Posterior vena cava (tissue), 2 donors: ENCODE measurements at regions not wholly inside any gene's neighbourhood (a gene's known extent, or its start where the extent isn't known, plus 50 kb on each side); places are given as distances from the start of the nearest gene placed in this dataset.

Experiments
- DNase-seq: peaks from one replicate; pipeline ENCODE4 v3.0.0-alpha.2; 2020; ENCODE audit warnings: low spot score
- intact Hi-C, 2 donors: fragments of 100-400 bp; cut with DNase I; formaldehyde crosslinking; loops; one replicate each; pipeline versions ENCODE4 v1.14.1 to v1.14.2; 2022 to 2023
- donor health status: DM: yes; HTN: yes; CAD: no.
- donor health status: DM: yes; HTN: yes; CAD: no.

- intact Hi-C loops = no loop called here
- no peak for DNase-seq
These were observed 276.4 kb downstream of the CDK5RAP2 start for GRCh38 chr9:120303519-120303918.

GRCh38 chr9:120299785-120300184 is 280.2 kb downstream of the CDK5RAP2 start:
- no peak for DNase-seq
- intact Hi-C loops = no loop called here

- no peak for DNase-seq
- intact Hi-C loops = loop anchor here in 1 of 2 donors (5.0 kb wide), 1 partner anchor 627 kb away; no protein-coding TSS in a partner anchor
These were observed 286.0 kb downstream of the CDK5RAP2 start for GRCh38 chr9:120294003-120294402.

- no peak for DNase-seq
- intact Hi-C loops = loop anchor here in 1 of 2 donors (5.0 kb wide), 1 partner anchor 625 kb away; no protein-coding TSS in a partner anchor
These were observed 287.4 kb downstream of the CDK5RAP2 start for GRCh38 chr9:120292606-120293005.

GRCh38 chr9:120291050-120291449 is 288.9 kb downstream of the CDK5RAP2 start:
- intact Hi-C loops = loop anchor here in 1 of 2 donors (5.0 kb wide), 1 partner anchor 624 kb away; no protein-coding TSS in a partner anchor
- DNase-seq = no peak

GRCh38 chr9:120289990-120290975 is 289.7 kb downstream of the CDK5RAP2 start:
- no peak for DNase-seq
- intact Hi-C loops = loop anchor here in 1 of 2 donors (5.0 kb wide), 1 partner anchor 623 kb away; no protein-coding TSS in a partner anchor

GRCh38 chr9:120289098-120289497 is 290.9 kb downstream of the CDK5RAP2 start:
- intact Hi-C loops = no loop called here

GRCh38 chr9:120286530-120286929 is 293.4 kb downstream of the CDK5RAP2 start:
- DNase-seq = no peak
- intact Hi-C loops = no loop called here

More at GRCh38 chr9:120289098-120289497, 290.9 kb downstream of the CDK5RAP2 start:
- no peak for DNase-seq

GRCh38 chr9:120284821-120285220 is 295.1 kb downstream of the CDK5RAP2 start:
- no peak for DNase-seq
- intact Hi-C loops = no loop called here

- intact Hi-C loops = no loop called here
These were observed 298.3 kb downstream of the CDK5RAP2 start for GRCh38 chr9:120281665-120282064.

GRCh38 chr9:120267929-120268328 is 312.0 kb downstream of the CDK5RAP2 start:
- intact Hi-C loops = loop anchor here in 1 of 2 donors (10.0 kb wide), 1 partner anchor 57 kb away; no protein-coding TSS in a partner anchor
- DNase-seq = no peak

More at GRCh38 chr9:120281665-120282064, 298.3 kb downstream of the CDK5RAP2 start:
- no peak for DNase-seq

- intact Hi-C loops = loop anchor here in 1 of 2 donors (10.0 kb wide), 1 partner anchor 59 kb away; no protein-coding TSS in a partner anchor
- no peak for DNase-seq
These were observed 314.2 kb downstream of the CDK5RAP2 start for GRCh38 chr9:120265791-120266190.

- DNase-seq = no peak
- intact Hi-C loops = loop anchor here in 1 of 2 donors (10.0 kb wide), 1 partner anchor 60 kb away; no protein-coding TSS in a partner anchor
These were observed 315.4 kb downstream of the CDK5RAP2 start for GRCh38 chr9:120264528-120264927.

- intact Hi-C loops = loop anchor here in 1 of 2 donors (10.0 kb wide), 1 partner anchor 61 kb away; no protein-coding TSS in a partner anchor
- no peak for DNase-seq
These were observed 316.1 kb downstream of the CDK5RAP2 start for GRCh38 chr9:120263836-120264235.

- intact Hi-C loops = loop anchor here in 1 of 2 donors (10.0 kb wide), 1 partner anchor 63 kb away; no protein-coding TSS in a partner anchor
- no peak for DNase-seq
These were observed 318.5 kb downstream of the CDK5RAP2 start for GRCh38 chr9:120261419-120261818.

GRCh38 chr9:120259100-120259499 is 320.9 kb downstream of the CDK5RAP2 start:
- intact Hi-C loops = no loop called here
- DNase-seq = no peak

- DNase-seq = no peak
- intact Hi-C loops = no loop called here
These were observed 321.9 kb downstream of the CDK5RAP2 start for GRCh38 chr9:120258096-120258495.

GRCh38 chr9:120257483-120257882 is 322.5 kb downstream of the CDK5RAP2 start:
- intact Hi-C loops = no loop called here
- no peak for DNase-seq

GRCh38 chr9:120256146-120256545 is 323.8 kb downstream of the CDK5RAP2 start:
- intact Hi-C loops = no loop called here

GRCh38 chr9:120252248-120252647 is 327.7 kb downstream of the CDK5RAP2 start:
- intact Hi-C loops = no loop called here
- no peak for DNase-seq

More at GRCh38 chr9:120256146-120256545, 323.8 kb downstream of the CDK5RAP2 start:
- DNase-seq = no peak
